OCI-LY7 (cell line): ENCODE measurements at regions not wholly inside any gene's neighbourhood (a gene's known extent, or its start where the extent isn't known, plus 50 kb on each side); places are given as distances from the start of the nearest gene placed in this dataset.

Experiments used
- EZH2phosphoT487 ChIP-seq: fragments of 200-600 bp; sonication (generic); IDR thresholded peaks from 2 replicates; pipeline ENCODE4 v1.6.1; 2018; ENCODE audit warnings: low read depth, borderline replicate concordance, mild to moderate bottlenecking, mixed run types, antibody characterized with exemption, low read length, moderate library complexity, mixed read lengths
- TF ChIP-seq, protein P1 (sequence below): fragments of 200-600 bp; sonication (generic); conservative IDR thresholded peaks from 2 replicates; pipeline ENCODE4 v1.5.1; 2014; ENCODE audit warnings: mild to moderate bottlenecking, antibody characterized with exemption, low read length, moderate library complexity, mixed read lengths

DNA sequence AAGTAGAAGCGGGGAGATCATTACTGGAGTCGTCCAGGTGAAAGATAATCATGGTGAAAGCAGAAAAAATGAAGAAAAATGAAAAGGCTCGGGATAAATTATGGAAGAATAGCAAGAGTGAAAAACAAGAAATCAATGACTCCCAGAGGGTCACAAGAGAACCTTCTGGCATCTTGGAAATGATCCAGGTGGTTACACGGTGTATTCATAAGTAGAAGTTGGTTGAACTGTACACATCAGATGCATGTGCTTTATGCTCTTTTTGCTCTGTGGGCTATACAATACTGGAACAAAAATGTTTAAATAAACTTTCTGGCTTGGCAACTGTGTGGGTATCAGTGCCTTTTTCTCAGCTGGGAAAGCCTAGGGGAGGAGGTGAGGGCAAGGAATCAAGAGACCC is 348.9 kb downstream of the RND3 start:
- TF ChIP-seq, protein P1, sequence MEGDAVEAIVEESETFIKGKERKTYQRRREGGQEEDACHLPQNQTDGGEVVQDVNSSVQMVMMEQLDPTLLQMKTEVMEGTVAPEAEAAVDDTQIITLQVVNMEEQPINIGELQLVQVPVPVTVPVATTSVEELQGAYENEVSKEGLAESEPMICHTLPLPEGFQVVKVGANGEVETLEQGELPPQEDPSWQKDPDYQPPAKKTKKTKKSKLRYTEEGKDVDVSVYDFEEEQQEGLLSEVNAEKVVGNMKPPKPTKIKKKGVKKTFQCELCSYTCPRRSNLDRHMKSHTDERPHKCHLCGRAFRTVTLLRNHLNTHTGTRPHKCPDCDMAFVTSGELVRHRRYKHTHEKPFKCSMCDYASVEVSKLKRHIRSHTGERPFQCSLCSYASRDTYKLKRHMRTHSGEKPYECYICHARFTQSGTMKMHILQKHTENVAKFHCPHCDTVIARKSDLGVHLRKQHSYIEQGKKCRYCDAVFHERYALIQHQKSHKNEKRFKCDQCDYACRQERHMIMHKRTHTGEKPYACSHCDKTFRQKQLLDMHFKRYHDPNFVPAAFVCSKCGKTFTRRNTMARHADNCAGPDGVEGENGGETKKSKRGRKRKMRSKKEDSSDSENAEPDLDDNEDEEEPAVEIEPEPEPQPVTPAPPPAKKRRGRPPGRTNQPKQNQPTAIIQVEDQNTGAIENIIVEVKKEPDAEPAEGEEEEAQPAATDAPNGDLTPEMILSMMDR, result no peak
- no peak for TF ChIP-seq EZH2phosphoT487
